ENCODE measurements at regions not wholly inside any gene's neighbourhood (a gene's known extent, or its start where the extent isn't known, plus 50 kb on each side); places are given as distances from the start of the nearest gene placed in this dataset.

DNA sequence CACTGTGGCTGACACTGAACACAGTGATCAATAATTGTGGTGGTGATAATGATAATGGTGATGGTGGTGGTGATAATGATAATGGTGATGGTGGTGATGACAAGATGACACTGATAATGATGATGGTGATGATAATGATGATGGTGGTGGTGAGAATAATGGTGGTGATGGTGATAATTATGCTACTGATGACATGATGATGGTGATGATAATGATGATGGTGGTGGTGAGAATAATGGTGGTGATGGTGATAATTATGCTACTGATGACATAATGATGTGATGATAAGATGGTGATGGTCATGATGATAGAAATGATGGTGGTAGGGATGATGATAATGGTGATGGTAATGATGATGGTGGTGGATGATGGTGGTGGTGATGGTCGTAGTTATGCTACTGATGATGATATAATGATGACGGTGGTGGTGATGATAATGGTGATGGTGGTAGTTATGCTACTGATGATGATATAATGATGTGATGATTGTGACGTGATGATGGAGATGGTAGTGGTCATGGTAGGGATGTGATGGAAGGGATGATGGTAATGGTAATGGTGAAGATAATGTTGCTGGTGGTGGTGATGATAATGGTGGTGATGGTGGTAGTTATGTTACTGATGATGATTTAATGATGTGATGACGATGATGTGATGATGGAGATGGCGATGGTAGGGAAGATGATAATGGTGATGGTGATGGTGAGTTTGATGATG lies 356.5 kb upstream of the CDH4 start:
- TF ChIP-seq, protein P1, sequence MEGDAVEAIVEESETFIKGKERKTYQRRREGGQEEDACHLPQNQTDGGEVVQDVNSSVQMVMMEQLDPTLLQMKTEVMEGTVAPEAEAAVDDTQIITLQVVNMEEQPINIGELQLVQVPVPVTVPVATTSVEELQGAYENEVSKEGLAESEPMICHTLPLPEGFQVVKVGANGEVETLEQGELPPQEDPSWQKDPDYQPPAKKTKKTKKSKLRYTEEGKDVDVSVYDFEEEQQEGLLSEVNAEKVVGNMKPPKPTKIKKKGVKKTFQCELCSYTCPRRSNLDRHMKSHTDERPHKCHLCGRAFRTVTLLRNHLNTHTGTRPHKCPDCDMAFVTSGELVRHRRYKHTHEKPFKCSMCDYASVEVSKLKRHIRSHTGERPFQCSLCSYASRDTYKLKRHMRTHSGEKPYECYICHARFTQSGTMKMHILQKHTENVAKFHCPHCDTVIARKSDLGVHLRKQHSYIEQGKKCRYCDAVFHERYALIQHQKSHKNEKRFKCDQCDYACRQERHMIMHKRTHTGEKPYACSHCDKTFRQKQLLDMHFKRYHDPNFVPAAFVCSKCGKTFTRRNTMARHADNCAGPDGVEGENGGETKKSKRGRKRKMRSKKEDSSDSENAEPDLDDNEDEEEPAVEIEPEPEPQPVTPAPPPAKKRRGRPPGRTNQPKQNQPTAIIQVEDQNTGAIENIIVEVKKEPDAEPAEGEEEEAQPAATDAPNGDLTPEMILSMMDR (IDR thresholded peaks at IDR 0.05), result no peak
- TF ChIP-seq FOXM1 (IDR thresholded peaks at IDR 0.05; ENCODE audit: low read depth), result no peak
- TF ChIP-seq, protein P2, sequence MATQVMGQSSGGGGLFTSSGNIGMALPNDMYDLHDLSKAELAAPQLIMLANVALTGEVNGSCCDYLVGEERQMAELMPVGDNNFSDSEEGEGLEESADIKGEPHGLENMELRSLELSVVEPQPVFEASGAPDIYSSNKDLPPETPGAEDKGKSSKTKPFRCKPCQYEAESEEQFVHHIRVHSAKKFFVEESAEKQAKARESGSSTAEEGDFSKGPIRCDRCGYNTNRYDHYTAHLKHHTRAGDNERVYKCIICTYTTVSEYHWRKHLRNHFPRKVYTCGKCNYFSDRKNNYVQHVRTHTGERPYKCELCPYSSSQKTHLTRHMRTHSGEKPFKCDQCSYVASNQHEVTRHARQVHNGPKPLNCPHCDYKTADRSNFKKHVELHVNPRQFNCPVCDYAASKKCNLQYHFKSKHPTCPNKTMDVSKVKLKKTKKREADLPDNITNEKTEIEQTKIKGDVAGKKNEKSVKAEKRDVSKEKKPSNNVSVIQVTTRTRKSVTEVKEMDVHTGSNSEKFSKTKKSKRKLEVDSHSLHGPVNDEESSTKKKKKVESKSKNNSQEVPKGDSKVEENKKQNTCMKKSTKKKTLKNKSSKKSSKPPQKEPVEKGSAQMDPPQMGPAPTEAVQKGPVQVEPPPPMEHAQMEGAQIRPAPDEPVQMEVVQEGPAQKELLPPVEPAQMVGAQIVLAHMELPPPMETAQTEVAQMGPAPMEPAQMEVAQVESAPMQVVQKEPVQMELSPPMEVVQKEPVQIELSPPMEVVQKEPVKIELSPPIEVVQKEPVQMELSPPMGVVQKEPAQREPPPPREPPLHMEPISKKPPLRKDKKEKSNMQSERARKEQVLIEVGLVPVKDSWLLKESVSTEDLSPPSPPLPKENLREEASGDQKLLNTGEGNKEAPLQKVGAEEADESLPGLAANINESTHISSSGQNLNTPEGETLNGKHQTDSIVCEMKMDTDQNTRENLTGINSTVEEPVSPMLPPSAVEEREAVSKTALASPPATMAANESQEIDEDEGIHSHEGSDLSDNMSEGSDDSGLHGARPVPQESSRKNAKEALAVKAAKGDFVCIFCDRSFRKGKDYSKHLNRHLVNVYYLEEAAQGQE (IDR thresholded peaks at IDR 0.05; ENCODE audit: low read depth, low read length), result no peak
- TF ChIP-seq, protein P3, sequence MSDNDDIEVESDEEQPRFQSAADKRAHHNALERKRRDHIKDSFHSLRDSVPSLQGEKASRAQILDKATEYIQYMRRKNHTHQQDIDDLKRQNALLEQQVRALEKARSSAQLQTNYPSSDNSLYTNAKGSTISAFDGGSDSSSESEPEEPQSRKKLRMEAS (IDR thresholded peaks at IDR 0.05; ENCODE audit: low read depth), result no peak
- no peak for TF ChIP-seq GABPA (IDR thresholded peaks at IDR 0.05; ENCODE audit: low read depth)
- TF ChIP-seq EP300 (IDR thresholded peaks at IDR 0.05; ENCODE audit: borderline replicate concordance in 1 of 2, low read depth in 1 of 2, low read length in 1 of 2), result no peak

All from SK-N-SH (cell line).